ENCODE measurements at regions not wholly inside any gene's neighbourhood (a gene's known extent, or its start where the extent isn't known, plus 50 kb on each side); places are given as distances from the start of the nearest gene placed in this dataset.

GRCh38 chr2:12318427-12319057, 398.2 kb upstream of the TRIB2 start:
- Histone ChIP-seq H3K9ac (ENCODE audit: low read length) (no peak overlapping the region), H3K4me3 (ENCODE audit: control extremely low read depth in 1 of 5, extremely low read depth in 1 of 5, insufficient read depth in 1 of 5, low read depth in 2 of 5, low read length in 4 of 5) (no peak overlapping the region), H3K27me3 (replicated peaks in 1 of 4; ENCODE audit: control extremely low read depth in 1 of 4, control insufficient read depth in 3 of 4, insufficient read depth in 4 of 4, low read length in 3 of 4) (no peaks in the 10 kb centered on the region), H3K36me3 (replicated peaks in 1 of 2; ENCODE audit: control extremely low read depth in 1 of 2, control insufficient read depth in 1 of 2, extremely low read depth in 1 of 2, insufficient read depth in 2 of 2, low read length in 1 of 2) (no peaks in the 10 kb centered on the region), H3K79me2 (ENCODE audit: control insufficient read depth, insufficient read depth, low read length) (no peaks in the 10 kb centered on the region), H3K4me1 (ENCODE audit: control insufficient read depth in 2 of 2, insufficient read depth in 2 of 2, low read length in 2 of 2) (peaks cover 28% of the 10 kb centered on the region in 2 donors), H4K20me1 (ENCODE audit: control insufficient read depth, insufficient read depth, low read length, poor library complexity, severe bottlenecking) (no peaks in the 10 kb centered on the region), H2AFZ (ENCODE audit: insufficient read depth, low read depth, low read length, poor library complexity, severe bottlenecking) (no peak overlapping the region), H3K4me2 (replicated peaks; ENCODE audit: low read depth, low read length, poor library complexity, severe bottlenecking) (no peak overlapping the region), H3K9me3 (ENCODE audit: control extremely low read depth in 1 of 3, control insufficient read depth in 2 of 3, insufficient read depth in 1 of 3, low read length in 2 of 3) (peaks cover 0 to 3% (median 0%) of the 10 kb centered on the region in 3 donors), H3K27ac (ENCODE audit: low read length in 2 of 2) (no peak overlapping the region)
- ATAC-seq (ENCODE audit: low read depth): no peak
- intact Hi-C loops (cut with micrococcal nuclease): no loop called here
- 97% methylated on average over 3 of the region's 8 CpGs for WGBS (ENCODE audit: insufficient coverage)
- CTCF ChIA-PET: interaction anchor here (0.9 to 1.8 kb wide), 3 partner anchors 9 to 102 kb away, joined by 3 to 5 read pairs (median 3); no protein-coding TSS in a partner anchor
- POLR2A ChIA-PET: no interaction called here
- Mint-ChIP-seq H3K9me3 (ENCODE audit: insufficient read depth) (no peaks in the 10 kb centered on the region), H3K4me3 (no peak overlapping the region), H3K27me3 (no peaks in the 10 kb centered on the region), H3K4me1 (peaks cover 34% of the 10 kb centered on the region), H3K27ac (no peak overlapping the region)
- TF ChIP-seq EZH2 (IDR thresholded peaks at IDR 0.05; ENCODE audit: borderline replicate concordance, insufficient read depth, low read depth, low read length, poor library complexity, severe bottlenecking) (no peak), CTCF (IDR thresholded peaks at IDR 0.05) (no peak)
- DNase-seq: no peak

GRCh38 chr2:12320027-12320734, 396.6 kb upstream of the TRIB2 start:
- Mint-ChIP-seq H3K4me1 (peaks cover 24% of the 10 kb centered on the region), H3K27me3 (no peaks in the 10 kb centered on the region), H3K27ac (no peak overlapping the region), H3K9me3 (ENCODE audit: insufficient read depth) (no peaks in the 10 kb centered on the region), H3K4me3 (peak overlapping the region; percentile 11)
- Histone ChIP-seq H3K9me3 (ENCODE audit: control extremely low read depth in 1 of 3, control insufficient read depth in 2 of 3, insufficient read depth in 1 of 3, low read length in 2 of 3) (peaks cover 0 to 3% (median 0%) of the 10 kb centered on the region in 3 donors), H3K79me2 (ENCODE audit: control insufficient read depth, insufficient read depth, low read length) (no peaks in the 10 kb centered on the region), H3K4me1 (ENCODE audit: control insufficient read depth in 2 of 2, insufficient read depth in 2 of 2, low read length in 2 of 2) (peaks cover 19 to 21% of the 10 kb centered on the region in 2 donors), H3K27ac (ENCODE audit: low read length in 2 of 2) (no peak overlapping the region), H2AFZ (ENCODE audit: insufficient read depth, low read depth, low read length, poor library complexity, severe bottlenecking) (no peak overlapping the region), H3K27me3 (replicated peaks in 1 of 4; ENCODE audit: control extremely low read depth in 1 of 4, control insufficient read depth in 3 of 4, insufficient read depth in 4 of 4, low read length in 3 of 4) (no peaks in the 10 kb centered on the region), H3K36me3 (replicated peaks in 1 of 2; ENCODE audit: control extremely low read depth in 1 of 2, control insufficient read depth in 1 of 2, extremely low read depth in 1 of 2, insufficient read depth in 2 of 2, low read length in 1 of 2) (no peaks in the 10 kb centered on the region), H3K4me3 (ENCODE audit: control extremely low read depth in 1 of 5, extremely low read depth in 1 of 5, insufficient read depth in 1 of 5, low read depth in 2 of 5, low read length in 4 of 5) (no peak overlapping the region), H3K9ac (ENCODE audit: low read length) (peak overlapping the region; percentile 10), H3K4me2 (replicated peaks; ENCODE audit: low read depth, low read length, poor library complexity, severe bottlenecking) (peak overlapping the region; percentile 47), H4K20me1 (ENCODE audit: control insufficient read depth, insufficient read depth, low read length, poor library complexity, severe bottlenecking) (no peaks in the 10 kb centered on the region)
- peak; percentile 17 for ATAC-seq (ENCODE audit: low read depth)
- CTCF ChIA-PET: interaction anchor here (1.2 to 1.8 kb wide), 3 partner anchors 9 to 456 kb away, joined by 3 to 5 read pairs (median 3); no protein-coding TSS in a partner anchor
- TF ChIP-seq CTCF (IDR thresholded peaks at IDR 0.05) (no peak), EZH2 (IDR thresholded peaks at IDR 0.05; ENCODE audit: borderline replicate concordance, insufficient read depth, low read depth, low read length, poor library complexity, severe bottlenecking) (no peak)
- POLR2A ChIA-PET: no interaction called here
- 10% methylated on average over 3 of the region's 7 CpGs for WGBS (ENCODE audit: insufficient coverage)
- DNase-seq: peak; percentile 45
- intact Hi-C loops (cut with micrococcal nuclease): no loop called here

All from B cell (primary cell).